CD8-positive, alpha-beta memory T cell (primary cell): ENCODE measurements at regions not wholly inside any gene's neighbourhood (a gene's known extent, or its start where the extent isn't known, plus 50 kb on each side); places are given as distances from the start of the nearest gene placed in this dataset.

ENCODE experiments used
- CTCF ChIA-PET: fragments of 350-600 bp; sonication (Branson Sonifier 250); formaldehyde crosslinking; loops from one replicate; lab custom pipeline; 2021; ENCODE audit warnings: antibody characterized with exemption; lab: Charles Lee
- POLR2A ChIA-PET: fragments of 350-600 bp; sonication (Branson Sonifier 250); formaldehyde crosslinking; loops from one replicate; lab custom pipeline; 2021; ENCODE audit warnings: antibody characterized with exemption; lab: Charles Lee
- DNase-seq, 5 donors: peaks; one replicate each; pipeline versions ENCODE4 v3.0.0 to v3.0.0-alpha.2; 2020 to 2022; ENCODE audit warnings: mixed read lengths in 1 of 5
- H3K27ac ChIP-seq: one replicate; pipeline ENCODE4 v1.7.0; 2013; ENCODE audit warnings: low read depth, mild to moderate bottlenecking, low read length, moderate library complexity
- H3K27me3 ChIP-seq: 2 replicates; pipeline ENCODE4 v1.7.0; 2013; ENCODE audit warnings: low read length, mild to moderate bottlenecking; ENCODE audit not compliant: insufficient read depth, poor library complexity, severe bottlenecking
- H3K36me3 ChIP-seq: 2 replicates; pipeline ENCODE4 v1.7.0; 2013; ENCODE audit warnings: mild to moderate bottlenecking, low read length, moderate library complexity; ENCODE audit not compliant: insufficient read depth
- H3K4me1 ChIP-seq: 2 replicates; pipeline ENCODE4 v1.7.0; 2013; ENCODE audit warnings: mild to moderate bottlenecking, low read length, moderate library complexity; ENCODE audit not compliant: insufficient read depth
- H3K4me3 ChIP-seq: 2 replicates; pipeline ENCODE4 v1.7.0; 2013; ENCODE audit warnings: mild to moderate bottlenecking, low read length
- H3K9me3 ChIP-seq: 2 replicates; pipeline ENCODE4 v1.7.0; 2013; ENCODE audit warnings: mild to moderate bottlenecking, low read length
- H3K27ac Mint-ChIP-seq, 8 donors: one replicate each; pipeline ENCODE4 v1.8.0; 2020 to 2021; ENCODE audit warnings: mixed read lengths in 8 of 8, mild to moderate bottlenecking in 6 of 8, inconsistent platforms in 3 of 8, moderate library complexity in 3 of 8
- H3K27me3 Mint-ChIP-seq, 2 donors: one replicate each; pipeline ENCODE4 v1.8.0; 2020 to 2021; ENCODE audit warnings: mixed read lengths in 2 of 2, mild to moderate bottlenecking in 1 of 2, moderate library complexity in 1 of 2
- H3K36me3 Mint-ChIP-seq, 3 donors: one replicate each; pipeline ENCODE4 v1.8.0; 2020 to 2021; ENCODE audit warnings: mixed read lengths in 3 of 3, inconsistent platforms in 1 of 3, mild to moderate bottlenecking in 1 of 3
- H3K4me1 Mint-ChIP-seq, 3 donors: one replicate each; pipeline ENCODE4 v1.8.0; 2020 to 2021; ENCODE audit warnings: mixed read lengths in 3 of 3, inconsistent platforms in 1 of 3, mild to moderate bottlenecking in 1 of 3
- H3K4me3 Mint-ChIP-seq, 7 donors: one replicate each; pipeline ENCODE4 v1.8.0; 2020 to 2021; ENCODE audit warnings: mixed read lengths in 7 of 7, mild to moderate bottlenecking in 6 of 7, moderate library complexity in 4 of 7, inconsistent platforms in 2 of 7
- H3K9me3 Mint-ChIP-seq, 5 donors: one replicate each; pipeline ENCODE4 v1.8.0; 2020 to 2022; ENCODE audit warnings: mixed read lengths in 5 of 5, mild to moderate bottlenecking in 3 of 5, moderate library complexity in 2 of 5, inconsistent platforms in 1 of 5

GRCh38 chr10:94080108-94080507, 86.4 kb downstream of the PLCE1 start:
- no peak overlapping the region for H3K27ac Mint-ChIP-seq
- no peaks in the 10 kb centered on the region for H3K4me1 Mint-ChIP-seq
- ChIA-PET CTCF (no interaction called here), POLR2A (no interaction called here)
- H3K9me3 Mint-ChIP-seq: peaks cover 0 to 6% (median 2%) of the 10 kb centered on the region in 5 donors
- Histone ChIP-seq H3K4me1 (no peaks in the 10 kb centered on the region), H3K36me3 (no peaks in the 10 kb centered on the region), H3K27me3 (no peaks in the 10 kb centered on the region), H3K9me3 (no peaks in the 10 kb centered on the region), H3K27ac (no peak overlapping the region), H3K4me3 (no peak overlapping the region)
- no peaks in the 10 kb centered on the region for H3K36me3 Mint-ChIP-seq
- peaks cover 4 to 11% of the 10 kb centered on the region in 2 donors for H3K27me3 Mint-ChIP-seq
- DNase-seq: no peak
- H3K4me3 Mint-ChIP-seq: no peak overlapping the region

DNA sequence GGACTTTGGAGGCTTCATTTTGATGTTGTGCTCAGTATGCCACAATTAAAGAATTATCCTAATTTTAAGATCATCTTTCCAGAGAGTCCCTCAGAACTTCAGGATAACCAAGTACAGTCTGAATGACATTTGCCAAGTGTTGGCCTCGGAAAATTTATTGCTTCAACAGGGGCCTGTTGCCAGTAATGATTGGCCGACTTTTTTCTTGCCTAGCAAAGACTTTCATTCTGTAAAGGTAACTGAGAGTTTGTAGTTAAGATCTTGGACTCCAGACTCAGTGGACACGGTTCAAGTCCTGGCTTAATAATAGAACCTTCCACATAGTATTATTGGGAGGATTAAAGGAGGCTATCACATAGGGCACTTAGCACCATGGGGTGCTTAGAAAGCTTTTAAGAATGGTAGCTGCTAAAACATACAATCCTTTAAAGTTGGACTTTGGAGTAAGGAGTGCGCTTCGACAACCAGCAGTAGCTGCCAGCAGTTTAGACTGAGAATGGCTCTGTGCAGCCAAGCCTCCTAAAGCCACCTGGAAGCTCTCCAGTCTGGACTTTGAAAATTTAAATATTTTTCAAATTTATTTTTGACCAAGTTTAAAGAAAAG, 90.0 kb downstream of the PLCE1 start:
- no peak overlapping the region for H3K27ac Mint-ChIP-seq
- H3K4me1 Mint-ChIP-seq: no peaks in the 10 kb centered on the region

GRCh38 chr10:94084344-94084743, 90.6 kb downstream of the PLCE1 start:
- no peak for DNase-seq
- POLR2A ChIA-PET: no interaction called here

More for the DNA sequence above, 90.0 kb downstream of the PLCE1 start:
- H3K36me3 Mint-ChIP-seq: no peaks in the 10 kb centered on the region
- peaks cover 0 to 6% (median 3%) of the 10 kb centered on the region in 5 donors for H3K9me3 Mint-ChIP-seq
- H3K27ac ChIP-seq: no peak overlapping the region
- H3K4me3 ChIP-seq: no peak overlapping the region
- H3K4me1 ChIP-seq: no peaks in the 10 kb centered on the region
- H3K27me3 ChIP-seq: peaks cover 6% of the 10 kb centered on the region
- H3K36me3 ChIP-seq: no peaks in the 10 kb centered on the region
- peak overlapping the region in 1 of 7 donors; percentile 23 for H3K4me3 Mint-ChIP-seq
- DNase-seq: no peak
- POLR2A ChIA-PET: no interaction called here
- no peaks in the 10 kb centered on the region for H3K9me3 ChIP-seq
- CTCF ChIA-PET: no interaction called here
- peaks cover 3 to 21% of the 10 kb centered on the region in 2 donors for H3K27me3 Mint-ChIP-seq

DNA sequence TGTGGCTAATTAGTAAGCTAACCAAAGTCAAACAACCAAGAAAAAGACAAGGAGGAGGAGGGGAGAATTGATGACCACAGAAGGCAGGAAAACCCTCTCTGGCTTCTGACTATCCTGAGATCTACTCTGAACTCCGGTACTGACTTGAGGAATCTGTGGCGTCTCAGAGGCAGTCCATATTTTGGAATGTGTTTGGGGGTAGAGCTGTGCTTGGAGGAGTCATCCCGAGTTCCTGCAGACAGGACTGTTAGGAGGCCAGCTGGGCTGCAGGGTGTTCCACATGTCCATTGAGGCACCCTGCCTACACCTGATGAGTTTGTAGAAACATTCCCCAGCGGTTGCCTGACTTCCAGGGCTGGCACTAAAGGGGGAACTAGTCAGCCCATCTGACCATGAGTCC, 91.6 kb downstream of the PLCE1 start:
- CTCF ChIA-PET: no interaction called here
- Histone ChIP-seq H3K4me1 (no peaks in the 10 kb centered on the region), H3K36me3 (no peaks in the 10 kb centered on the region), H3K9me3 (no peaks in the 10 kb centered on the region), H3K27ac (no peak overlapping the region), H3K27me3 (peaks cover 7% of the 10 kb centered on the region), H3K4me3 (no peak overlapping the region)
- H3K4me1 Mint-ChIP-seq: no peaks in the 10 kb centered on the region
- peaks cover 4 to 17% of the 10 kb centered on the region in 2 donors for H3K27me3 Mint-ChIP-seq
- POLR2A ChIA-PET: no interaction called here
- no peak overlapping the region for H3K4me3 Mint-ChIP-seq
- no peak for DNase-seq
- no peak overlapping the region for H3K27ac Mint-ChIP-seq
- H3K9me3 Mint-ChIP-seq: peaks cover 0 to 6% (median 3%) of the 10 kb centered on the region in 5 donors
- no peaks in the 10 kb centered on the region for H3K36me3 Mint-ChIP-seq

More at GRCh38 chr10:94084344-94084743, 90.6 kb downstream of the PLCE1 start:
- Histone ChIP-seq H3K27me3 (peaks cover 7% of the 10 kb centered on the region), H3K36me3 (no peaks in the 10 kb centered on the region), H3K4me1 (no peaks in the 10 kb centered on the region), H3K4me3 (no peak overlapping the region), H3K9me3 (no peaks in the 10 kb centered on the region), H3K27ac (no peak overlapping the region)
- Mint-ChIP-seq H3K36me3 (no peaks in the 10 kb centered on the region), H3K4me1 (no peaks in the 10 kb centered on the region), H3K9me3 (peaks cover 0 to 6% (median 5%) of the 10 kb centered on the region in 5 donors), H3K4me3 (no peak overlapping the region), H3K27me3 (peaks cover 4 to 21% of the 10 kb centered on the region in 2 donors), H3K27ac (no peak overlapping the region)
- CTCF ChIA-PET: no interaction called here

DNA sequence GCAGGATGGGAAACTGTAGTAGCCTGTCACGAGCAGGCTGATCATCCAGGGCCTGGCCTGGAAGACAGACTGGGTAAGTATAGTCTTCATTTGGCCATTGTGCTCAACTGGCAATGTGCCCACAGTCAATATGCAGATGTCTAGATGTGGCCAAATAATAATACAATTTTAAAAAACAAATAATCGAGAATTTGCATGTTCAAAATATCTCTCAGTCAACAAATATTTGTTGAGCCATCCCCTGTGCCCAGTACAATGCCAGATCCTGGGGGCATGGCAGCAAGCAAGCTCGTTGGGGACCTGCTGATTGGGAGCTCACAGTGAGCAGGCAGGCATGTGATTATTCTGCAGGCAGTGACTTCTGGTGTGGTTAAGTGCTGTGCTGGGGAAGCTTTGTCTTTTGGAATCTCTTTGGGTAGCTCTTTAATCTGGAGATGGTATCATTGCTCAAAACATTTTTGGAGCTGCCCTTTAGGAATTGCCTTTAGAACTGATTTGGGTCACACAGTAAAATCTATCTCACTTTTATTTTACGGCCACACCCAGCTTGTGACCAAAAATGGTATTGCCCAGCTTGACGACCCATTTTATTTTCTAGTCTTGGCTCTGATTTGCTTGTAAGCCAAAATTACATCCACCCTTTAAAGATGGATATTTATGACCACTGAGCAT, 92.2 kb downstream of the PLCE1 start:
- no peak for DNase-seq
- no peaks in the 10 kb centered on the region for H3K4me1 ChIP-seq
- Mint-ChIP-seq H3K4me3 (no peak overlapping the region), H3K4me1 (no peaks in the 10 kb centered on the region), H3K36me3 (no peaks in the 10 kb centered on the region), H3K27ac (no peak overlapping the region), H3K27me3 (peaks cover 2 to 11% of the 10 kb centered on the region in 2 donors), H3K9me3 (peaks cover 0 to 4% (median 0%) of the 10 kb centered on the region in 5 donors)
- ChIA-PET CTCF (no interaction called here), POLR2A (no interaction called here)
- no peaks in the 10 kb centered on the region for H3K9me3 ChIP-seq
- no peak overlapping the region for H3K4me3 ChIP-seq
- peaks cover 7% of the 10 kb centered on the region for H3K27me3 ChIP-seq
- no peak overlapping the region for H3K27ac ChIP-seq
- H3K36me3 ChIP-seq: no peaks in the 10 kb centered on the region

DNA sequence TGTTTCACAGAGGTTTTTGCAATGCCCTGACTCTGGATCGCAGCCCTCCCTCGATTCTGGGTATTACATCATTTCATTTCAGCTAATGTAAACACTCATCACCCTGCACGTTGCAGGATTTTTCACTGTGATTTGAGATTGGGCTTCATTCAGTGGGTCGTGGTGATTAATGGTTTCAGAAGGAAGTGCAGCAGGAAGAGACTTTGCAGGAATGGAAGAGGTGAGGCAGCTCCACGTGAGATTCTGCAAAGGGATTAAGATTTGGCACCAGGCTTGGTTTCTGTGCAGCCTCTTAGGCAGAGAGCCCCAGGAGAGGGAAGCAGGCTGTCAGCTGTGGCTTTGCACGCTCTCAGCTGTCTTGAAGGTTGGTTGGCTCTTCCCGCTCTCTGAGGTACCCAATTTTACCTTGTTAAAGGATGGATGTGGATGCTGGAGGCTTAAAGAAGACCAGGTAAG, 95.2 kb downstream of the PLCE1 start:
- no peak for DNase-seq
- no peaks in the 10 kb centered on the region for H3K9me3 ChIP-seq
- ChIA-PET POLR2A (no interaction called here), CTCF (no interaction called here)
- H3K36me3 Mint-ChIP-seq: no peaks in the 10 kb centered on the region
- H3K9me3 Mint-ChIP-seq: peaks cover 0 to 3% (median 0%) of the 10 kb centered on the region in 5 donors
- H3K36me3 ChIP-seq: no peaks in the 10 kb centered on the region
- H3K27ac Mint-ChIP-seq: no peak overlapping the region
- no peaks in the 10 kb centered on the region for H3K4me1 ChIP-seq
- peaks cover 7% of the 10 kb centered on the region for H3K27me3 ChIP-seq
- no peak overlapping the region for H3K27ac ChIP-seq
- no peaks in the 10 kb centered on the region for H3K4me1 Mint-ChIP-seq
- H3K27me3 Mint-ChIP-seq: peaks cover 3 to 10% of the 10 kb centered on the region in 2 donors
- H3K4me3 ChIP-seq: no peak overlapping the region
- H3K4me3 Mint-ChIP-seq: no peak overlapping the region

GRCh38 chr10:94091649-94092048, 97.9 kb downstream of the PLCE1 start:
- Mint-ChIP-seq H3K36me3 (no peaks in the 10 kb centered on the region), H3K27ac (no peak overlapping the region), H3K9me3 (peaks cover 0 to 3% (median 0%) of the 10 kb centered on the region in 5 donors), H3K4me3 (no peak overlapping the region), H3K27me3 (peaks cover 3 to 6% of the 10 kb centered on the region in 2 donors), H3K4me1 (no peaks in the 10 kb centered on the region)
- Histone ChIP-seq H3K27me3 (peaks cover 7% of the 10 kb centered on the region), H3K4me1 (no peaks in the 10 kb centered on the region), H3K27ac (no peak overlapping the region), H3K36me3 (no peaks in the 10 kb centered on the region), H3K4me3 (no peak overlapping the region), H3K9me3 (no peaks in the 10 kb centered on the region)
- ChIA-PET CTCF (no interaction called here), POLR2A (no interaction called here)
- DNase-seq: no peak

- H3K9me3 Mint-ChIP-seq: peaks cover 0 to 3% (median 0%) of the 10 kb centered on the region in 5 donors
- CTCF ChIA-PET: no interaction called here
- Histone ChIP-seq H3K27ac (no peak overlapping the region), H3K27me3 (peaks cover 10% of the 10 kb centered on the region), H3K4me3 (no peak overlapping the region), H3K4me1 (no peaks in the 10 kb centered on the region), H3K36me3 (no peaks in the 10 kb centered on the region), H3K9me3 (no peaks in the 10 kb centered on the region)
- H3K27me3 Mint-ChIP-seq: peaks cover 0 to 7% of the 10 kb centered on the region in 2 donors
- POLR2A ChIA-PET: no interaction called here
- H3K4me3 Mint-ChIP-seq: no peak overlapping the region
- H3K36me3 Mint-ChIP-seq: no peaks in the 10 kb centered on the region
- DNase-seq: no peak
- no peaks in the 10 kb centered on the region for H3K4me1 Mint-ChIP-seq
- H3K27ac Mint-ChIP-seq: no peak overlapping the region
These were observed 99.1 kb downstream of the PLCE1 start for GRCh38 chr10:94092848-94093247.
